Astrocyte (in vitro differentiated cells and primary cell): ENCODE measurements at regions not wholly inside any gene's neighbourhood (a gene's known extent, or its start where the extent isn't known, plus 50 kb on each side); places are given as distances from the start of the nearest gene placed in this dataset.

Experiments
- EZH2 ChIP-seq: IDR thresholded peaks from 2 replicates; pipeline ENCODE4 v1.6.1; 2012; ENCODE audit warnings: mild to moderate bottlenecking, low read length, inconsistent platforms; ENCODE audit not compliant: insufficient read depth
- TF ChIP-seq, protein P1 (sequence below): IDR thresholded peaks from 2 replicates; pipeline ENCODE4 v1.5.1; 2011; ENCODE audit warnings: low read depth, mild to moderate bottlenecking, inconsistent platforms, low read length, moderate library complexity; ENCODE audit not compliant: insufficient read depth

DNA sequence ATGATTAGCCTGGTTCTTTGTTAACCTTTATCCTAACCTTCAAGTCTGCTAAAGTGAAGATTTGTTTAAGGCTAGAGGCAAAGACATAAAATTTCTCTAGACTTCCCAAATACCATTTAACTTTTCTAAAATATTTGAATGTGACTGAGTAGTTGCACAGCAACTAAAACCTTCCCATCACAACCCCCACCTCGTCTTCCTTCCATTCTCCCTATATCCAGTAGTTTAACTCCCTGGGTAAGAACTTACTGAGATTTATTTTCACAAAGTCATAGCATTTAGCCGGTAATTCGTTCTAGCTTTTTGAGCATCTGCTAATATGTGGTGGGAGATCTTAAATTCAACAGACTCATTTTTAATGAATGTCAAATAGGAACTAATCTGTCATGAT is 87.9 kb upstream of the AKIRIN2 start:
- TF ChIP-seq, protein P1, sequence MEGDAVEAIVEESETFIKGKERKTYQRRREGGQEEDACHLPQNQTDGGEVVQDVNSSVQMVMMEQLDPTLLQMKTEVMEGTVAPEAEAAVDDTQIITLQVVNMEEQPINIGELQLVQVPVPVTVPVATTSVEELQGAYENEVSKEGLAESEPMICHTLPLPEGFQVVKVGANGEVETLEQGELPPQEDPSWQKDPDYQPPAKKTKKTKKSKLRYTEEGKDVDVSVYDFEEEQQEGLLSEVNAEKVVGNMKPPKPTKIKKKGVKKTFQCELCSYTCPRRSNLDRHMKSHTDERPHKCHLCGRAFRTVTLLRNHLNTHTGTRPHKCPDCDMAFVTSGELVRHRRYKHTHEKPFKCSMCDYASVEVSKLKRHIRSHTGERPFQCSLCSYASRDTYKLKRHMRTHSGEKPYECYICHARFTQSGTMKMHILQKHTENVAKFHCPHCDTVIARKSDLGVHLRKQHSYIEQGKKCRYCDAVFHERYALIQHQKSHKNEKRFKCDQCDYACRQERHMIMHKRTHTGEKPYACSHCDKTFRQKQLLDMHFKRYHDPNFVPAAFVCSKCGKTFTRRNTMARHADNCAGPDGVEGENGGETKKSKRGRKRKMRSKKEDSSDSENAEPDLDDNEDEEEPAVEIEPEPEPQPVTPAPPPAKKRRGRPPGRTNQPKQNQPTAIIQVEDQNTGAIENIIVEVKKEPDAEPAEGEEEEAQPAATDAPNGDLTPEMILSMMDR: no peak
- no peak for TF ChIP-seq EZH2
